CD4-positive, CD25-positive, alpha-beta regulatory T cell (primary cell): ENCODE measurements at regions not wholly inside any gene's neighbourhood (a gene's known extent, or its start where the extent isn't known, plus 50 kb on each side); places are given as distances from the start of the nearest gene placed in this dataset.

Experiments used
- ATAC-seq, 2 donors: fragments of 150-1000 bp; cut with Tn5 transposase; one replicate each; pipeline ENCODE4 v1.10.0; 2021; ENCODE audit warnings: low read depth in 2 of 2, moderate number of reproducible peaks in 2 of 2, moderate library complexity in 1 of 2
- DNase-seq, 3 donors: peaks; one replicate each; pipeline versions ENCODE4 v3.0.0 to v3.0.0-alpha.2; 2012 to 2022; ENCODE audit warnings: mixed read lengths in 1 of 3
- H3K27ac ChIP-seq: one replicate; pipeline ENCODE4 v1.7.0; 2013; ENCODE audit warnings: mild to moderate bottlenecking, low read length; ENCODE audit not compliant: insufficient read depth, poor library complexity, severe bottlenecking
- H3K27me3 ChIP-seq: one replicate; pipeline ENCODE4 v1.7.0; 2013; ENCODE audit warnings: low read length; ENCODE audit not compliant: control insufficient read depth, insufficient read depth
- H3K36me3 ChIP-seq: one replicate; pipeline ENCODE4 v1.7.0; 2013; ENCODE audit warnings: mild to moderate bottlenecking, low read length, moderate library complexity; ENCODE audit not compliant: control insufficient read depth, insufficient read depth
- H3K4me1 ChIP-seq: 2 replicates; pipeline ENCODE4 v1.7.0; 2013; ENCODE audit warnings: mild to moderate bottlenecking, low read length; ENCODE audit not compliant: insufficient read depth, control insufficient read depth, poor library complexity, severe bottlenecking
- H3K4me3 ChIP-seq: one replicate; pipeline ENCODE4 v1.7.0; 2013; ENCODE audit warnings: low read depth, mild to moderate bottlenecking, low read length, moderate library complexity
- H3K9me3 ChIP-seq, 2 experiments: 1 replicate in 1 of 2; 2 replicates in 1 of 2; pipeline ENCODE4 v1.7.0; 2013; ENCODE audit warnings: low read length in 2 of 2, mild to moderate bottlenecking in 1 of 2, moderate library complexity in 1 of 2; ENCODE audit not compliant: control insufficient read depth in 2 of 2
- H3K27ac Mint-ChIP-seq, 3 donors: one replicate each; pipeline ENCODE4 v1.8.0; 2020 to 2022; ENCODE audit warnings: mild to moderate bottlenecking in 3 of 3, mixed read lengths in 3 of 3, moderate library complexity in 2 of 3
- H3K27me3 Mint-ChIP-seq: one replicate; pipeline ENCODE4 v1.8.0; 2022; ENCODE audit warnings: mild to moderate bottlenecking, mixed read lengths
- H3K36me3 Mint-ChIP-seq: one replicate; pipeline ENCODE4 v1.8.0; 2020; ENCODE audit warnings: mixed read lengths
- H3K4me1 Mint-ChIP-seq, 4 donors: one replicate each; pipeline ENCODE4 v1.8.0; 2020 to 2022; ENCODE audit warnings: mixed read lengths in 4 of 4, mild to moderate bottlenecking in 1 of 4
- H3K4me3 Mint-ChIP-seq, 4 donors: one replicate each; pipeline ENCODE4 v1.8.0; 2020 to 2022; ENCODE audit warnings: mild to moderate bottlenecking in 4 of 4, mixed read lengths in 4 of 4, moderate library complexity in 3 of 4
- H3K9me3 Mint-ChIP-seq, 7 donors: one replicate each; pipeline ENCODE4 v1.8.0; 2020 to 2022; ENCODE audit warnings: mixed read lengths in 7 of 7, mild to moderate bottlenecking in 3 of 7, moderate library complexity in 2 of 7

- no peaks in the 10 kb centered on the region for H3K4me1 Mint-ChIP-seq
- no peak for ATAC-seq
- Histone ChIP-seq H3K27ac (no peak overlapping the region), H3K4me3 (no peak overlapping the region), H3K9me3 (no peaks in the 10 kb centered on the region), H3K36me3 (no peaks in the 10 kb centered on the region), H3K4me1 (no peaks in the 10 kb centered on the region), H3K27me3 (no peaks in the 10 kb centered on the region)
- no peak overlapping the region for H3K27ac Mint-ChIP-seq
- no peaks in the 10 kb centered on the region for H3K36me3 Mint-ChIP-seq
- no peaks in the 10 kb centered on the region for H3K27me3 Mint-ChIP-seq
- H3K9me3 Mint-ChIP-seq = peaks cover 0 to 3% (median 0%) of the 10 kb centered on the region in 7 donors
- DNase-seq = no peak
- H3K4me3 Mint-ChIP-seq = no peak overlapping the region
Measured at GRCh38 chr11:127651888-127652221, 651.3 kb upstream of the KIRREL3 start.

DNA sequence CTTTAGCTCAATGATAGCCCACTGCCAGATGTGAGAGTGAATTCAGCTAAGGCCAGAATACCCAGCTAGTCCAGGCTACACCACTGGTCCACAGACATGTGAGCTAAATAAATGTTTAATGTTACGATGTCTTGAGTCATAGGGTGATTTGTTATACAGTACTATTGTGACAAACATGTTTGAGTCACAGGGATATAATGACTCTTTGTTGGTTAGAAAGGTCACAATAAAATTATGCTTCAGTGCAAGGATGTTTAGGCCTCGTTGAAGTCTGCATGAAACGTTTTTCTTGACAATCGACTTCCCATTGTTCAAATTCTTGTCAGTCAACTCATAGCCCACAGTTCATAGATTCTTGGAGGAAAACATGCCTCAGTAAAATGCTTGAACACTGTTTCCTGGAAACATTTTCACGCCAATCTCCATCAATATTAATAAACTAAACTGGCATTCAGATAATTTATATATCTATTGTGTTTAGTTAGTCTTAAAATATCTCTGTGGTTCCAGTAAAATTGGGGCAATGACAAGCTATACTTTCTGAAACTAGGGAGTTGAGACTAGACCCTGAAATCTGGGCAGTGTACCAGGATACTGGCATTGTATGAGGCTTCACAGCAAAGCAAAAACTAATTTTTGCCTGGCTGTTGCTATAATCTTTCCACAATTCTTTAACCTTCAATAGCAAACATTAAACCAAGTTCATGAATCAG lies 650.8 kb upstream of the KIRREL3 start:
- H3K27ac Mint-ChIP-seq = no peak overlapping the region
- H3K4me3 Mint-ChIP-seq = no peak overlapping the region

DNA sequence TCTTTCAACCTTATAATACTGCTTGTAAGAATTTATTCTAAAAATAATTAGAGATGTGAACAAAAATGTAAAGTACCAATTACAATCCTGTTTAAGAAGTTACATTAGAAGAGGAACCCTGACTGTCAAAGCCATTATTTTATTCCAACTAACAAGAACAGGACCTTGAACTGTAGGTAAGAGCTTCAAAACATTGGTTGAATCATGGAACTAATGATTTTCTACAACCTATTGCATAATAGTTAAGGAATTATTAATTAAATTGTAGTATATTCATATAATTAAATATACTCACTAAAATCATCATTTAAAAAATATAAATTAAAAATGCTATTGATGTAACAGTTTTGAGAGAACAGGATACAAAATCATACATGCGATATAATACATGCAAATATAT lies 649.4 kb upstream of the KIRREL3 start:
- Histone ChIP-seq H3K9me3 (no peaks in the 10 kb centered on the region), H3K4me3 (no peak overlapping the region), H3K27ac (no peak overlapping the region), H3K27me3 (no peaks in the 10 kb centered on the region), H3K36me3 (no peaks in the 10 kb centered on the region), H3K4me1 (no peaks in the 10 kb centered on the region)
- Mint-ChIP-seq H3K9me3 (peaks cover 0 to 3% (median 0%) of the 10 kb centered on the region in 7 donors), H3K27ac (no peak overlapping the region), H3K4me1 (no peaks in the 10 kb centered on the region), H3K36me3 (no peaks in the 10 kb centered on the region), H3K4me3 (no peak overlapping the region), H3K27me3 (no peaks in the 10 kb centered on the region)
- ATAC-seq = no peak
- DNase-seq = no peak

More for the DNA sequence above, 650.8 kb upstream of the KIRREL3 start:
- no peaks in the 10 kb centered on the region for H3K36me3 ChIP-seq
- no peaks in the 10 kb centered on the region for H3K27me3 Mint-ChIP-seq
- H3K9me3 ChIP-seq = no peaks in the 10 kb centered on the region
- H3K4me1 ChIP-seq = no peaks in the 10 kb centered on the region
- no peaks in the 10 kb centered on the region for H3K36me3 Mint-ChIP-seq
- ATAC-seq (no peak), DNase-seq (no peak)
- H3K27ac ChIP-seq = no peak overlapping the region
- no peak overlapping the region for H3K4me3 ChIP-seq
- peaks cover 0 to 3% (median 0%) of the 10 kb centered on the region in 7 donors for H3K9me3 Mint-ChIP-seq
- no peaks in the 10 kb centered on the region for H3K4me1 Mint-ChIP-seq
- no peaks in the 10 kb centered on the region for H3K27me3 ChIP-seq

- H3K4me1 Mint-ChIP-seq = no peaks in the 10 kb centered on the region
- H3K36me3 Mint-ChIP-seq = no peaks in the 10 kb centered on the region
- no peaks in the 10 kb centered on the region for H3K36me3 ChIP-seq
- peaks cover 0 to 3% (median 0%) of the 10 kb centered on the region in 7 donors for H3K9me3 Mint-ChIP-seq
- no peak overlapping the region for H3K27ac Mint-ChIP-seq
- DNase-seq = no peak
- no peak overlapping the region for H3K4me3 ChIP-seq
- H3K9me3 ChIP-seq = no peaks in the 10 kb centered on the region
- ATAC-seq = no peak
- H3K4me1 ChIP-seq = no peaks in the 10 kb centered on the region
- no peaks in the 10 kb centered on the region for H3K27me3 Mint-ChIP-seq
- H3K4me3 Mint-ChIP-seq = no peak overlapping the region
- H3K27me3 ChIP-seq = no peaks in the 10 kb centered on the region
- H3K27ac ChIP-seq = no peak overlapping the region
Measured at GRCh38 chr11:127649071-127649470, 648.5 kb upstream of the KIRREL3 start.

- Histone ChIP-seq H3K9me3 (no peaks in the 10 kb centered on the region), H3K4me3 (no peak overlapping the region), H3K27ac (no peak overlapping the region), H3K4me1 (no peaks in the 10 kb centered on the region), H3K27me3 (no peaks in the 10 kb centered on the region), H3K36me3 (no peaks in the 10 kb centered on the region)
- Mint-ChIP-seq H3K9me3 (peaks cover 0 to 3% (median 0%) of the 10 kb centered on the region in 7 donors), H3K4me1 (no peaks in the 10 kb centered on the region), H3K36me3 (no peaks in the 10 kb centered on the region), H3K27me3 (no peaks in the 10 kb centered on the region), H3K4me3 (no peak overlapping the region), H3K27ac (peak overlapping the region in 1 of 3 donors; percentile 73)
- DNase-seq (no peak), ATAC-seq (no peak)
Measured at GRCh38 chr11:127648583-127648982, 648.0 kb upstream of the KIRREL3 start.

DNA sequence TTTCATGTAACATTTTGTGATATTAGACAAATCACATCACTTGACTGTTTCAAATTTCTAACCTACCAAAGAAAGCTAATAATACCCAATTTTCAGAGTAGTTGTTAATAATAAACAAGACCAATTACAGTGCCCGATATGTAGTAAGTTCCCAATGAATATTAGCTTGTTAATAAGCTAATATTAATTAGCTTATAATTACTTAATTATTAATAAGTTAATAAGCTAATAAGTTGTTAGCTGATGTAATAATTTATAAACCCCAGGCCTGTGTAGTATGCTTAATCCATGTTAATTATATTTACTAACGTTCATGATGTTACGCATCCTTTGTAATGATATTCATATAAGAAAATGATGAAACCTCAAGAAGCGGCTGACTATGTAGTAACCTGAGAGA lies 643.8 kb upstream of the KIRREL3 start:
- Mint-ChIP-seq H3K9me3 (peaks cover 0 to 3% (median 0%) of the 10 kb centered on the region in 7 donors), H3K4me1 (no peaks in the 10 kb centered on the region), H3K4me3 (no peak overlapping the region), H3K36me3 (no peaks in the 10 kb centered on the region), H3K27me3 (no peaks in the 10 kb centered on the region), H3K27ac (no peak overlapping the region)
- Histone ChIP-seq H3K36me3 (no peaks in the 10 kb centered on the region), H3K4me1 (no peaks in the 10 kb centered on the region), H3K27me3 (no peaks in the 10 kb centered on the region), H3K4me3 (no peak overlapping the region), H3K9me3 (no peaks in the 10 kb centered on the region), H3K27ac (no peak overlapping the region)
- ATAC-seq = no peak
- DNase-seq = no peak

DNA sequence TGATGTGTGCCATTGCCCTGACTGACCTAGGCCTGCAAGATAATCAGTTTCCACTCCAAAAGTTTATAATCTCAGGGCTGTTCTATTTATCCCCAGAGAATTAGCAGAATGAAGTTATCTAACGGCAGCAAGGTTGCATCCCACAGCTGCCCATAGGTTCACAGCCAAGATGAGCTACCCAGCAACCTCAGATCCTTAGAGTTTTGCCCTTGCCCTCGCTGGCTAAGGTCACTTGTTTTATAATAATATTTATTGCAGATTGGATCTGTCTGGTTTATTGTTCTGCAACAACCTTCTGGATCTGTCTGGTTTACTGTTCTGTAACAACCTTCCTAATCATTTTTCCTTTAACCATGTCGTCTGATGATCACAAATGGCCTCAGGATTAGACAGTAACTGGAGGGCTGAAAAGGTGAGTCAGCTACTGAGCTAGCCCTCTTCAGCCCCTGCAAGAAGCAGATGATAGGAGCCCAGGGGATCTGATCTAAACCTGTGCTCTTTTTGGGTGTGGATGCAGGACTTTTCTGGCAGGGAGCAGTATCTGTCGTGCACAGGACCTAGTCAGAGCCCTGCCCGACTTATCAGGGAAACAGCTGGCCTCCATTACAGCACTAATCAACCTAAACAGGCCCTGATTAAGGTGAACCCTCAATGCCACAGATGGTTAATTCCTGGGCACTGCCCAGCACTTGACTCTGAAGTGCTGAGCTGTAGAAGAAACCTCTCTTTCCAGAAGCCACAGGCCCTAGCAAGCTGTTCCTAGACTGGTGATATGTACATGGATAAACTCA lies 642.9 kb upstream of the KIRREL3 start:
- Mint-ChIP-seq H3K4me1 (no peaks in the 10 kb centered on the region), H3K27me3 (no peaks in the 10 kb centered on the region), H3K9me3 (peaks cover 0 to 3% (median 0%) of the 10 kb centered on the region in 7 donors), H3K4me3 (no peak overlapping the region), H3K27ac (no peak overlapping the region), H3K36me3 (no peaks in the 10 kb centered on the region)
- H3K27me3 ChIP-seq = no peaks in the 10 kb centered on the region
- no peak for DNase-seq
- no peaks in the 10 kb centered on the region for H3K9me3 ChIP-seq
- H3K4me3 ChIP-seq = no peak overlapping the region
- ATAC-seq = no peak
- no peaks in the 10 kb centered on the region for H3K36me3 ChIP-seq
- no peak overlapping the region for H3K27ac ChIP-seq
- no peaks in the 10 kb centered on the region for H3K4me1 ChIP-seq
